Activated CD8-positive, alpha-beta memory T cell treated with anti-CD3 and anti-CD28 coated beads for 36 hours (primary cell): ENCODE measurements at regions not wholly inside any gene's neighbourhood (a gene's known extent, or its start where the extent isn't known, plus 50 kb on each side); places are given as distances from the start of the nearest gene placed in this dataset.
"Not testable (repeated sequence)": the region's sequence is repeated elsewhere in the genome, so short reads cannot be mapped to it uniquely, and the experiment has no call there.

Experiments used
- CTCF ChIA-PET: fragments of 350-600 bp; sonication (Branson Sonifier 250); formaldehyde crosslinking; loops from one replicate; lab custom pipeline; 2021; ENCODE audit warnings: antibody characterized with exemption; lab: Charles Lee
- POLR2A ChIA-PET: fragments of 350-600 bp; sonication (Branson Sonifier 250); formaldehyde crosslinking; loops from one replicate; lab custom pipeline; 2021; ENCODE audit warnings: antibody characterized with exemption; lab: Charles Lee

GRCh38 chr11:47928426-47928825, 51.9 kb upstream of the PTPRJ start:
- POLR2A ChIA-PET, result no interaction called here
- CTCF ChIA-PET, result no interaction called here

- ChIA-PET CTCF (interaction anchor here (0.7 to 0.8 kb wide), 2 partner anchors 10 to 22 kb away, joined by 3 read pairs; no protein-coding TSS in a partner anchor), POLR2A (interaction anchor here (1.0 kb wide), 1 partner anchor 185 kb away, joined by 3 read pairs; no protein-coding TSS in a partner anchor)
Measured at GRCh38 chr11:47924184-47924691, 56.1 kb upstream of the PTPRJ start.

- ChIA-PET POLR2A (interaction anchor here (1.0 kb wide), 1 partner anchor 186 kb away, joined by 3 read pairs; no protein-coding TSS in a partner anchor), CTCF (interaction anchor here (0.7 to 0.8 kb wide), 2 partner anchors 9 to 177 kb away, joined by 3 to 4 read pairs; no protein-coding TSS in a partner anchor)
Measured at GRCh38 chr11:47923667-47924066, 56.7 kb upstream of the PTPRJ start.

- CTCF ChIA-PET, POLR2A ChIA-PET: not testable (repeated sequence)
Measured at GRCh38 chr11:47921080-47921555, 59.2 kb upstream of the PTPRJ start.

- CTCF ChIA-PET, result no interaction called here
Measured at GRCh38 chr11:47918882-47919495, 61.4 kb upstream of the PTPRJ start.

GRCh38 chr11:47918370-47918690, 62.0 kb upstream of the PTPRJ start:
- POLR2A ChIA-PET, result interaction anchor here (0.7 kb wide), 1 partner anchor 130 kb away, joined by 3 read pairs; no protein-coding TSS in a partner anchor
- CTCF ChIA-PET, result interaction anchor here (0.7 kb wide), 1 partner anchor 59 kb away, joined by 3 read pairs; no protein-coding TSS in a partner anchor

More at GRCh38 chr11:47918882-47919495, 61.4 kb upstream of the PTPRJ start:
- POLR2A ChIA-PET, result no interaction called here

- POLR2A ChIA-PET, result interaction anchor here (0.7 kb wide), 1 partner anchor 131 kb away, joined by 3 read pairs; no protein-coding TSS in a partner anchor
- CTCF ChIA-PET, result interaction anchor here (0.7 kb wide), 1 partner anchor 59 kb away, joined by 3 read pairs; no protein-coding TSS in a partner anchor
Measured at GRCh38 chr11:47917599-47918369, 62.6 kb upstream of the PTPRJ start.

- POLR2A ChIA-PET, result interaction anchor here (0.5 to 0.7 kb wide), 3 partner anchors 34 to 199 kb away, joined by 4 to 13 read pairs (median 6); no protein-coding TSS in a partner anchor
- CTCF ChIA-PET, result interaction anchor here (1.3 kb wide), 1 partner anchor 18 kb away, joined by 4 read pairs; no protein-coding TSS in a partner anchor
Measured at GRCh38 chr11:47916361-47916841, 64.0 kb upstream of the PTPRJ start.

GRCh38 chr11:47915783-47916182, 64.6 kb upstream of the PTPRJ start:
- POLR2A ChIA-PET, result no interaction called here
- CTCF ChIA-PET, result interaction anchor here (1.3 kb wide), 1 partner anchor 19 kb away, joined by 4 read pairs; no protein-coding TSS in a partner anchor

GRCh38 chr11:47915374-47915773, 65.0 kb upstream of the PTPRJ start:
- ChIA-PET CTCF (interaction anchor here (1.4 kb wide), 1 partner anchor 8 kb away, joined by 3 read pairs; no protein-coding TSS in a partner anchor), POLR2A (no interaction called here)

GRCh38 chr11:47914743-47915142, 65.6 kb upstream of the PTPRJ start:
- CTCF ChIA-PET, result interaction anchor here (0.7 to 1.4 kb wide), 2 partner anchors 9 to 34 kb away, joined by 3 read pairs; no protein-coding TSS in a partner anchor
- POLR2A ChIA-PET, result no interaction called here

- POLR2A ChIA-PET, result interaction anchor here (0.6 kb wide), 1 partner anchor 299 kb away, joined by 4 read pairs; no protein-coding TSS in a partner anchor
- CTCF ChIA-PET, result interaction anchor here (1.4 kb wide), 1 partner anchor 10 kb away, joined by 3 read pairs; no protein-coding TSS in a partner anchor
Measured at GRCh38 chr11:47913529-47914244, 65.5 kb upstream of the NUP160 start.

- CTCF ChIA-PET, result no interaction called here
Measured at GRCh38 chr11:47912843-47913437, 64.8 kb upstream of the NUP160 start.

GRCh38 chr11:47911149-47911548, 63.0 kb upstream of the NUP160 start:
- CTCF ChIA-PET, result no interaction called here
- POLR2A ChIA-PET, result no interaction called here

More at GRCh38 chr11:47912843-47913437, 64.8 kb upstream of the NUP160 start:
- POLR2A ChIA-PET, result interaction anchor here (0.6 kb wide), 1 partner anchor 298 kb away, joined by 4 read pairs; no protein-coding TSS in a partner anchor

- ChIA-PET POLR2A (no interaction called here), CTCF (no interaction called here)
Measured at GRCh38 chr11:47908198-47908597, 60.0 kb upstream of the NUP160 start.

GRCh38 chr11:47907499-47907898, 59.3 kb upstream of the NUP160 start:
- CTCF ChIA-PET, result no interaction called here

GRCh38 chr11:47906066-47906465, 57.9 kb upstream of the NUP160 start:
- POLR2A ChIA-PET, result no interaction called here
- CTCF ChIA-PET, result no interaction called here

More at GRCh38 chr11:47907499-47907898, 59.3 kb upstream of the NUP160 start:
- POLR2A ChIA-PET, result no interaction called here
